Stimulated activated CD8-positive, alpha-beta memory T cell treated with anti-CD3 and anti-CD28 coated beads, Interleukin-12 subunit alpha, Interleukin-12 subunit beta, amount 100 ng/mL, for 4 hours (primary cell): ENCODE measurements at regions not wholly inside any gene's neighbourhood (a gene's known extent, or its start where the extent isn't known, plus 50 kb on each side); places are given as distances from the start of the nearest gene placed in this dataset.
"Not testable (repeated sequence)": the region's sequence is repeated elsewhere in the genome, so short reads cannot be mapped to it uniquely, and the experiment has no call there.

ENCODE experiments used
- DNase-seq: peaks from one replicate; pipeline ENCODE4 v3.0.0-alpha.2; 2020; ENCODE audit warnings: low read depth

DNA sequence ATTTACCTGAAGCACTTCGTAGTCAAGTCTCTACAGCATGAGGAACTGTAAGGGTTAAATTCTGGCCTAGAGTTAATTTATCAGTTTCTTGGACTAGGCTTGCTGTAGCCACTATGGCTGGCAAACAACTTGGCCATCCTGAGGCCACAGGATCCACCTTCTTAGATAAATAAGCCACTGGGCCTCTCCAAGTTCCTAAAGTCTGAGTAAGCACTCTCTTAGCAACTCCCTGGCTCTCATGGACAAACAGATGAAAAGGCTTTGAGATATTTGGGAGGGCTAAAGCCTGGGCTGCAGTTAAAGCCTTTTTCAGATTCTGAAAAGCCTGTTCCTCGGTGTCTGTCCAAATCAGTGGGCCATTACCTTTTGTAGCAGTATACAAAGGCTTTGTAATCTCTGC is 675.0 kb downstream of the TMEM121 start:
- DNase-seq: no peak

DNA sequence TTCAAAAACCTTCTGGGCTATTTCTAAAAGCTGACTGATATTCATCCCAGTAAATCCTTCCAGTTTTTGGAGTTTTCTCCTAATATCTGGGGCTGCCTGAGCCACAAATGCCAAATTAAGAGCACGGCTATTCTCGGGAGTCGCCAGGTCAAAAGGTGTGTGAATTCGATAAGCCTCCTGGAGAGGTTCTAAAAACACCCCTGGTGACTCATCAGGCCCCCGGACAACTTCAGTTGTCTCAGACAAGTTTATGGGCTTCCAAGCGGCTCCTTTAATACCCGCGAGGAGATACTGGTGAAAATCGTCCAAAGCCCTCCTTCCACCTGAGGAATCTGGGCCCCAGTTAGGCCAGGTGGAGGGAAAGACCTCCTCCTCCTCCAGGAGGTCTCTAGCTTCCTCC is 677.1 kb downstream of the TMEM121 start:
- DNase-seq: no peak

GRCh38 chr14:106204063-106204462 is 677.7 kb downstream of the TMEM121 start:
- DNase-seq: no peak

DNA sequence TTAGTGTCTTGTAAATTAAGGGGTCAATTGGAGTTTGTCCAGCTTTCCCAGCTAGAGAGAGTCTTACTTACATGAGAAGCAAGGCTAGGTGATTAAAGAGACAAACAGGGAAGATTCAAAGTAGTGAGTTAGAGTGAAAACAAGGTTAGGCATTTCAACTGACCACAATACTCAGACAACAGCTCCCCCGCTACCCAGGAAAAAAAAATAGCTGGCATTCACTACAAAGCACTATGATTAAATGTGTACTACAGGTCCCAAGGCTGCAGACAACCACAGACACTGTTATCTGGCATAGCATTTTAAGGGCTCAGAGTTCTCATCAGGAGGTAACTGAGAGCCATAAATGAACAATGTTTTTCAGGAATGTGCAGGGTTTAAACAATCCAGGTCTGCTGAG is 680.9 kb downstream of the TMEM121 start:
- DNase-seq: no peak

DNA sequence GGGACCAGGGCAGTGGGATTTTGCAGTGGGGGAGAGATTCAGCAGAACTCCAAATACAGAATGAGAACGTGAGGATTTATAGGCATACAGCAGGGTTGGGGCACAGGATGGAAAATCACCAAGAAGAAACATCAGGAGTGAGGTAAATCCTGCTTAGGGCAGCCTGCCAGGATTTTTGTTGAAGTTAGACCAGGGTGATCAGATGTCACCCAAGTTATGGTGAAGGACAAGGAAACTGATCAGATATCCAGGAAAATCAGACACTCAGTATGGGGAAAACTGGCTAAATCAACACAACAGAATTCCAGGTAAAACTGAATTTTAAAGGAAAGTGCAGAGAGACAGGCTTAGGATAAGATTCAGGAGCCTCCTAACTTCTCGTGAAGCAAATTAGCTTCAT is 682.4 kb downstream of the TMEM121 start:
- DNase-seq: no peak

DNA sequence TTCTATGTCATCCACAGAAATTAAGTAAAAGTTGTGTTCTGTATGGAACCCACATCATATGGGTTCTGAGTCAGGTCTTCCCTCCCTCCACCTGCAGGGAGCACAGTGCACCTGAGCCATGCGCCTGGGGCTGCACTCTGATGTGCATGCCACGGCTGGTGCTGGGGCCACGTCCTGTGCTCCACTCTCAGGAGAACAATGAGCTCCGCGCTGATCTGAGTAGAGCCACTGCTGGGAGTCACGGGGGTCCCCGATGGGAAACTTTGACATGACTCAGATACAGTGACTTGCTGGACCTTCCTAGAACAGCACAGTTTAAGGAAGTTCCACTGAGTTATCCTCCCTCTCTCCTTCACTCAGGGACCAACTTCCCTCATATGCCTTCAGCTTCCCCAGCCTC is 683.4 kb downstream of the TMEM121 start:
- no peak for DNase-seq

- no peak for DNase-seq
Observed at GRCh38 chr14:106210650-106211049, 684.3 kb downstream of the TMEM121 start.

DNA sequence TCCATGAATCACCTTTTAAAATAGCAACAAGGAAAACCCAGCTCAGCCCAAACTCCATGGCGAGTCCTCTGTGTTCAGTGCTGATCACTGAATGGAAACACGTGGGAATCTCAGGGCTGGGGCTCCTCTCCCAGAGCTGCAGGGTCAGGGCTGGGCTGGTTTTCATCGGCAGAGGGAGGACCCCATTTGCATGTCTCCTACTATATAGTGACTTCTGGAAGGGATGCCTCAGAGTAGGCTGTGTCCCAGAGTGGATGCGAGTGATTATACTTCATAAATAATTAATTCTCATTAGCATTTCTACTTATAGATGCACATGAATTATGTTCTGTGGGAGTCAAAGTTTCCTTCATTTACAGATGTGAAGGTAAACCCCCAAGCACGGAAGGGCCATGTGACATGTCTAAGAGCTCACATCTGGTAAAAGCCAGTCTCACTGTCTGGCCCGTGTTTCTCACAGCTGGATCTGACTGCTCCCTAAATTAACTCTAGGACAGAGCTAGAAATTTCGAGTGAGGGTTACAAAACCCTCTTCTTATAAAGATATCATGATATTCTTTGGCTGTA is 685.0 kb downstream of the TMEM121 start:
- DNase-seq: no peak

- no peak for DNase-seq
Observed at GRCh38 chr14:106215229-106215628, 688.8 kb downstream of the TMEM121 start.

GRCh38 chr14:106216679-106217078 is 690.3 kb downstream of the TMEM121 start:
- no peak for DNase-seq

DNA sequence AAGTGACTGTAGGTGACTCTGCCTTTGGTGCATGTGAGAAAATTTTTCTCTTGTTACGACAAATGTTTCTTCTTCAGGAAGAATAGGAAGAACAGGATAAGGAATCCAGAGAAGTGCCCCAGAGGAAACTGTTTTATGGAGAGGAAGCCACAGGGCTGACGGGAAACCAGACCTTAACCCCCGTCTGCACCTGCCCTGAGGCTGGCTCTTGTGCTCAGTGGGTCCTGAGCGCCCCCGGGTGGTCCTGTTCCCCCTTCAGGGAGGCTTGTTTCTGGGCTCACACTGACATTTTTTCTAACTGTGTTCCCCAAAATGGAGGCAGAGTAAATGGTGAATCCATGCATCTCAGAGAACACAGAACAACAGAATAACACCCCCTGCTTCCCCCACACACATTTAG is 691.8 kb downstream of the TMEM121 start:
- DNase-seq: no peak

GRCh38 chr14:106222311-106222710 is 695.9 kb downstream of the TMEM121 start:
- DNase-seq: no peak

GRCh38 chr14:106222731-106223130 is 696.3 kb downstream of the TMEM121 start:
- no peak for DNase-seq

- no peak for DNase-seq
Observed at GRCh38 chr14:106227793-106228192, 701.4 kb downstream of the TMEM121 start.

DNA sequence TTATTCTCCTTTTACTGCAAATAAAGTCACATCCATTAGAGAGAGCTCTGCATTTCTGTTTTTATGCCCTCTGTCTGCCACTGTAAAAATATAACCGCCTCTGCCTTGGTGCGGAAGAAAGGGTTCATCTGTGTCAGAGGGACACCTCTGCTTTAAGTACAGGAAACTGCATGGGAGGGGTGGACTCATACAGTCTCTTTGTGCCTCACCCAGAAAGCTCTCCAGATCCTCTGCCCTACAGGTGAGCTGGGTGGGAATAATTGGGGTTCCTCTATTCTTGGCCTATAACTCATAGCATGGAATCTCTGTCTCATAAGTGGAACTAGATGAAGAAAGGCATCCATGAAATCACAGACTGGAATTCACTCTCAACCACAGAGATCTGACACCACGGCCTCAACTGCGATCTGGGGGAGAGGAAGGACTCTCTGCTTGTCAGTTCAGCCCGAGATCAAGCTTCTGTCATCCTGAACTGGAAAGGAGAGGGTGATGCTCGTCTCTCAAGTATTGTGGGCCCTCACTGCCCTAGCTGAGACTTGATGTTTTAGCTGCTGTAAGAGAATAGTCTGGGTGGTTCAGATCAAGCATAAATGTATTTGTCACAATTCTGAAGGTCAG is 702.3 kb downstream of the TMEM121 start:
- no peak for DNase-seq

DNA sequence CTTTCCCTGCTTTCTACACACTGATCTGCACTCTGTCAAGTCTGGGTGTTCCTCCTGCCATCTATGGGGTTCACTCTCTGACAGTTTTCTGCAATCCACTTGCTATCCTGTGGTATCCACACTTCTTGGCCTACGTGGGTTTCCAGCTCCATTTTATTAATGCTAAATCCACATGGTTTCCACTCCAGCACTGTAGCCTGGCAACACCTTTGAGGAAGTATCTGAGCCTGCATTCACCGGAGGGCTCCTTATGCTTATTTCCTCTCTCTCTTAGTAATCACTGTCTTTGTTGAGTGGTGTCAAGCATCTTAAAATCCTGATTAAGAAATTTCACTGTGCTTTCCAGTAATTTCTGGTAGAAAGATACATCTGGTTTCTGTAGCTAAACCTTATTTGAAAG is 703.7 kb downstream of the TMEM121 start:
- DNase-seq: no peak

DNA sequence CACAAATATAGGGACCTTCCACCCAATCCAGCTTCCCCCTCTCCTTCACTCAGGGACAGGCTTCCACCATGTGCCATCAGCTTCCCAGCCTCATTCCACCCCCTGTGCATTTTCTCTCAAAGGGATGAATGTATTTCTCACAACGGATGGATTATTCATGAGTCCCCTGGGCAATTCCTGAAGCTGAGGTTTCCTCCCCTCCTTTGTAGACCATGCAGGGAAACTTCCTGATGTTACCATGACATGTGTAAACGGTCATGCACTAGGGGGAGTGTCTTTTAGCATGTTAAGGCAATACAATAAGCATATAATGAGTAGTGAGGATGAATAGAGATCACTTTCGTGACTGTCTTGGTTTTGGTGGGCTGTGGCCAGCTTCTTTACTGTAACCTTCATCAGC is 706.8 kb downstream of the TMEM121 start:
- not testable (repeated sequence) for DNase-seq

DNA sequence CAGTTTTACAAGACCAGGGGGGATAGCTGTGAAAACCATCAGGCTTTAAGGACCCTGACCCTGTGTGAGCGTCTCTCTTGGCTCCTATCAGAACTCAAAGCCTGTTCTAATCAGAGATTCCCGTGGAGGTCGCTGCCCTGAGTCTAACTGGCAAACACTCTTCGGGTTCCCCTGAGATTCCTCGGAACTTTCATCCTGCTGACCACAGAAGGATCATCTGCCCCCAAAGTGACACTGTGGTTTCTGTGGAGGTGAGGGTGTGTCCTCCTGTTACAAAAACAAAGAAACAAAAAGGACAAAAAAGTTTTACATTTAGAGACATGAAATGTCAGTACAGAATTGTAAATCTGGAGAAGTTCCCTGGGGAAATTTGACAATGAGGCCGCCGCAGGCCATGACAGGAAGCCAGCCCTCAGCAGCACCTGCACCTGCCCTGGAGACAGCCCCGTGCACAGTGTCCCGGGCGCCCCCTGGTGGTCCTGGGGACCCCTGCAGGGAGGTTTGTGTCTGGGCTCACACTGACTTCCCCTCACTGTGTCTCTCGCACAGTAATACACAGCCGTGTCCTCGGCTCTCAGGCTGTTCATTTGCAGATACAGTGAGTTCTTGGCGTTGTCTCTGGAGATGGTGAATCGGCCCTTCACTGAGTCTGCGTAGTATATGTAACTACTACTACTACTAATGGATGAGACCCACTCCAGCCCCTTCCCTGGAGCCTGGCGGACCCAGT is 708.3 kb downstream of the TMEM121 start:
- DNase-seq: not testable (repeated sequence)

- DNase-seq: no peak
Observed at GRCh38 chr14:106235356-106236159, 709.2 kb downstream of the TMEM121 start.

DNA sequence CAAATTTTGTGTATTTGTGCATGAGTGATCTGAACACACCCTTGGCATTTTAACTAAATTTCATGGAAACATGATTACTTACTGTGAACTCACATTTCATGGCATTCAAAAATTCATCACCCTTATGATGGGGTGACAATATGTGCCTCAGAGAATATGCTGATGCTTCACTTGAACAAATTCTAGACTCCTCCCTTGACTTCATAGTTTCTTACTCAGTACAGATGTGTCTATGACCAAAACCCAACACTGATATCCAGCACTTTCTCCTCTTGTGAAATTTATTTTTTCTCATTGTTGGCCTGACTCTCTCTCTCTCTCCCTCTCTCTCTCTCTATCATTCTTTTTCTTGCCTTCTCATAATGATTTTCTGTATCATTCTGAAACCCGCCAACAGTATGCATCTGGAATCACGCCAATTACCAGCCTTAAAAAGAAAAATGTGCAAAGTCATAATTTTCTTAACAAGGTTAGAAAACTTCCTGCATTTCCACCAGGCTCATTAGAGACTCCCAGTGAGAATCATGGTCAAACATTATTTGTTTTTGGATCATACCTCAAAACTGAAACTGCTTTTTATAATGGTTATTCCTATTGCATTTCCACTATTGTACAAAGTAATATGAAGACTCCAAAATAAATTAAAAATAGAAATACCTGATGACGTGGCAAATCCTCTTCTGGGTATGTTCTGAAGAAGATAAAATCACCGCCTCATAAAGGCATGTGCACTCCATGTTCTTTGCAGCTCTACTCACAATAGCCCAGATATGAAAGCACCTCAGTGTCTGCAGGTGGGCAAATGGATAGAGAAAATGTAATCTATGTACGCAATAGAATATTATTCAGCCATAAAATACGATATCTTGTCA is 722.2 kb downstream of the TMEM121 start:
- DNase-seq: no peak

DNA sequence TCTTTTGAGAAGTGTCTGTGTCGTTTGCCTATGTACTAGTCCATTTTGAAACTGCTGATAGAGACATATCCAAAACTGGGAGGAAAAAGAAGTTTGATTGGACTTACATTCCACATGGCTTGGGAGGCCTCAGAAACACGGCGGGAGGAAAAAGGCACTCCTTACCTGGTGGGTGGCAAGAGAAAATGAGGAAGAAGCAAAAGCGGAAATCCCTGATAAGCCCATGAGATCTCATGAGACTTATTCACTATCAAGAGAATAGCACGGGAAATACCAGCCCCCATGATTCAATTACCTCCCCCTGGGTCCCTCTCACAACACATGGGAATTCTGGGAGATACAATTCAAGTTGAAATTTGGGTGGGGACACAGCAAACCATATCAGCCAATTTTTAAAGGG is 727.6 kb downstream of the TMEM121 start:
- DNase-seq: not testable (repeated sequence)

DNA sequence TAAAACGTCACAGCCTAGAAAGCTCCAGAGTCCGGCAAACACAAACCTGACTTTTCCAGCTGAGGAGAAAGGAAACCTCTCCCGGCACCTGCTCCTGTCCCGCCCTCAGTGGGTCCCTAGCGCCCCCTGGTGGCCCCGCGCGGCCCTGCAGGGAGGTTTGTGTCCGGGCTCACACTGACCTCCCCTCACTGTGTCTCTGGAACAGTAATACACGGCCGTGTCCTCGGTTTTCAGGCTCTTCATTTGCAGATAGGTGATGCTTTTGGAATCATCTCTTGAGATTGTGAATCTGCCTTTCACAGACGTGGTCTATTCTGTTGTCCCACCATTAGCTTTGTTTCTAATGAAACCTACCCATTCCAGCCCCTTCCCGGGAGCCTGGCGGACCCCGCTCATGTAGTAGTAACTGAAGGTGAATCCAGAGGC is 731.2 kb downstream of the TMEM121 start:
- peak; percentile 41 for DNase-seq
